ENCODE measurements at regions not wholly inside any gene's neighbourhood (a gene's known extent, or its start where the extent isn't known, plus 50 kb on each side); places are given as distances from the start of the nearest gene placed in this dataset.

- TF ChIP-seq CTCF (conservative IDR thresholded peaks at IDR 0.05; ENCODE audit: low read depth, low read length): no peak
- DNase-seq (ENCODE audit: low read depth): no peak
- H3K4me3 ChIP-seq (ENCODE audit: low read depth, low read length): no peak overlapping the region
Observed at GRCh38 chr10:78377356-78377755, 343.7 kb downstream of the RPS24 start.

DNA sequence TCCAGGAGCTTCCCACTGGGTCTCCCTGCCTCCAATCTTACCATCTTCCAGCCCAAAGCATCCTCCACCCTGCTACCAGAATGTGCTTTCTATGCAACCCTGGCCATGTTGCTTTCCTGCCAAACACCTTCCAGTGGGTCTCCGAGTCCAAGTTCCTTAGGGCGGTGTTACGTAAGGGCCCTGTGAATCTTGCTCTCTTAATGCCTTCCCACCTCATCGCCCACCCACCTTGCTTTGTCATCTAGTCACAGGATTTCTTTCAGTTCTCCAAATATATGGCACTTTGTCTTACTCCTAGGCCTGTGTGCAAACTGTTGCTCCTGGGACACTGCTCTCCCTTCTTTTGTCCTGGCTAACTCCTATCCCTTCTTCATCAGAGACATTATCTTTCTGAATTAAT is 344.5 kb downstream of the RPS24 start:
- TF ChIP-seq CTCF (conservative IDR thresholded peaks at IDR 0.05; ENCODE audit: low read depth, low read length): no peak
- DNase-seq (ENCODE audit: low read depth): no peak
- H3K4me3 ChIP-seq (ENCODE audit: low read depth, low read length): no peak overlapping the region

DNA sequence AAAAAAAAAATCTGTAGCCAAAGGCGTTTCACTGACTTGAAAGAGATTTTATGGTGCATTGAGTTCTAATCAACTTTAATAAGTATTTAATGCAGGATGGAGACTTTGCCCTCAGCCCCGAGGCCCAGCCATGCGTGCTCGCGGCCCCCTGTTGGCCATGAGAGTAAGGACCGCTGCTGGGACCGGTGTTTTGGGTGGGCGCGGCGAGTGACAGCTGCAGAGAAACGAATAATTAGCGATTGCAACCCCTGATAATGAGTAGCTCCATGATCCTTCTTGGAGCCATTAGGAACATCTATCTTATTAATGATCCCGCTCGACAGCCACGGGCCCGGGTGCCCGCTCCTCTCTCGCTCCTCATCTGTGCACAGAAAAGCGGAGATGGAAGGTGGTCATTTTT is 347.4 kb downstream of the RPS24 start:
- peak; percentile 38 for TF ChIP-seq CTCF (conservative IDR thresholded peaks at IDR 0.05; ENCODE audit: low read depth, low read length)
- no peak for DNase-seq (ENCODE audit: low read depth)
- H3K4me3 ChIP-seq (ENCODE audit: low read depth, low read length): no peak overlapping the region

DNA sequence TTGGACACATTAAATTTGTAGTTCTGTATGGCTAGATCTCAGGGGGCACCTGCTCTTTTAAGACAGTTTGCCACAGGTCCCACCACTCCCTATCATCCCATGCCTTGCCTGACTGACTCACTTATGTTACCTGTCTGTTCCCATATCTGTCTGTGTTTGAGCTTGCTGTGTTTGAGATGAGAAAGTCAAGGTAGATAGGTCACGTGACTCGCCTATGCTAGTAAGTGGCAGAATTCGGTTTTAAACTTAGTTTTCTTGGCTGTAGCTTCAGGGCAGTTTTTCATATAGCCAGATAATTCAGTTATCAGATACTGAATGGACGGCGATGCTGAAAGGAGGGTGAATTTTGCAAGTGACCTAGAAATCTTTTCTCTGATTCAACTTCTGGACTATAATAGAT is 348.4 kb downstream of the RPS24 start:
- H3K4me3 ChIP-seq (ENCODE audit: low read depth, low read length): no peak overlapping the region
- DNase-seq (ENCODE audit: low read depth): no peak

DNA sequence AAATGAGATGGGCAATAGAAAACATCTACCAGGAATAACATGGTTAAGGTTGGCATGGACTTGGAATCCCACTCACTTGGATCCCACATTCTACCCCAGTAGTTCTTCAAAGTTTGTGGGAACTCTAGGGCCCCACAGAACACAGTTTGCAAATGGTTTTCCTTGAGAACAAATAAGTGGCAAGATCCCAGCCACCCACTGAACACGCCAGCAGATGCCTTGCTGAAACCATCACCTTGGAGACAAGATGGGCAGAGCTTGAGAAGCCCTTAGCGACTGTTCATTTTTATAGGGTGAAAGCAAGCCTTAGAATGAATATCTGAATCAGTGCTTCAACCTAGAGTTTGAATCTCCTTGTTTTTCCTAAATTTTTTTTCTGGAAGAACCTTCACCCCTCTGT is 349.1 kb downstream of the RPS24 start:
- TF ChIP-seq CTCF (conservative IDR thresholded peaks at IDR 0.05; ENCODE audit: low read depth, low read length): no peak
- no peak for DNase-seq (ENCODE audit: low read depth)
- no peak overlapping the region for H3K4me3 ChIP-seq (ENCODE audit: low read depth, low read length)

More for the DNA sequence above, 348.4 kb downstream of the RPS24 start:
- no peak for TF ChIP-seq CTCF (conservative IDR thresholded peaks at IDR 0.05; ENCODE audit: low read depth, low read length)

DNA sequence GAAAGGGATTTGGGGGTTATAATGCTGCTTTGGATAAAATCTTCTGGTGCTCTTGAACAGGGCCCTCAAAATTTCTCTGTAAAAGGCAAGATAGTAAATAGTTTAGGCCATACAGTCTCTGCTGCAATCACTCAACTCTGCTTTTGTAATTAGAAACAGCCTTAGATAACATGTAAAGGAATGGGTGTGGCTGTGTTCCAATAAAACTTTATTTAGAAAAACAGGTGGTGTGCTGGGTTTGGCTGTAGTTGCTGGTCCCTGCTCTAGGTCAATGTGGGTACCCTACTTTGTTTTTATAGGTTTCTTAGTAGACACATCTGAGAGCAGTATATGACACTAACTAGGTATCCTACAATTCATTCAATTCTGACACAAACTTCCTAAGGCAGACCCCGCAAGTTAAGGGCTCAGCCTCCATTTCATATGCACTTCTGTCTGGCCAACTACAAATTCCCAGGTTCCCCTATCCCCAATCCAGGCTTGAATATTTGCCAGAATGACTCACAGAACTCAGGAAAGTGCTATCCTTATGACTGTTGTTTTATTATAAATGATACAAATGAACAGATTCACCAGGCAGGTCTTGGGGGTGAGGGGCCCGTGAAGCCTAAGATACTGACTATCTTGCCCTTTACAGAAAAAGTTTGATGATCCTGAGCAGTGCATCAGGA is 349.9 kb downstream of the RPS24 start:
- DNase-seq (ENCODE audit: low read depth): no peak
- H3K4me3 ChIP-seq (ENCODE audit: low read depth, low read length): no peak overlapping the region
- TF ChIP-seq CTCF (conservative IDR thresholded peaks at IDR 0.05; ENCODE audit: low read depth, low read length): no peak

DNA sequence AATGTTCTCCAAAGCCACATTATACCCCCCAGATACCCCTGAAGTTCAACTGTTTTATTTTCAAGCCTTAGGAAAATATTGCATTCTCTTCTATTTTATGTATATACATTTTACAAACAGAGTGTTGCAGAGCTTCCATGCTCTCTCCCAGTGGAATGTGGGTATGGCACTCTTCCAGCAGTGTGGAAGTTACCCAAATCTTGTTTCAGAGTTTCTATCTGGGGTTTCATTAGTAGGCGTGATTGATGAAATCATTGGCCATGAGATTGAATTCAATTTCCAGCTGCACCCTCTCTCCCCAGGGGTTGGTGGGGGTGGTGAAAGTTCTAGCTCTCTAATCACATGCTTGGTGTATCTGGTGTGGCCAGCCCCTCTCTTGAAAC is 350.4 kb downstream of the RPS24 start:
- H3K4me3 ChIP-seq (ENCODE audit: low read depth, low read length): no peak overlapping the region
- no peak for DNase-seq (ENCODE audit: low read depth)
- no peak for TF ChIP-seq CTCF (conservative IDR thresholded peaks at IDR 0.05; ENCODE audit: low read depth, low read length)

Measured in epithelial cell of proximal tubule (primary cell).